ENCODE measurements at regions not wholly inside any gene's neighbourhood (a gene's known extent, or its start where the extent isn't known, plus 50 kb on each side); places are given as distances from the start of the nearest gene placed in this dataset.

GRCh38 chrX:150182161-150182560 lies 181.0 kb upstream of the MAMLD1 start:
- no peaks in the 10 kb centered on the region for H3K27me3 ChIP-seq (ENCODE audit: control insufficient read depth, insufficient read depth, low read length)
- no peak for DNase-seq (ENCODE audit: low read depth)
- no peaks in the 10 kb centered on the region for H3K36me3 ChIP-seq (ENCODE audit: control insufficient read depth, insufficient read depth, low read length)
- H3K4me3 ChIP-seq (ENCODE audit: low read depth, low read length) = no peak overlapping the region
- TF ChIP-seq CTCF (IDR thresholded peaks at IDR 0.05; ENCODE audit: insufficient read depth, low read length, poor library complexity, severe bottlenecking) = no peak

- Histone ChIP-seq H3K36me3 (ENCODE audit: control insufficient read depth, insufficient read depth, low read length) (no peaks in the 10 kb centered on the region), H3K4me3 (ENCODE audit: low read depth, low read length) (no peak overlapping the region), H3K27me3 (ENCODE audit: control insufficient read depth, insufficient read depth, low read length) (no peaks in the 10 kb centered on the region)
- no peak for TF ChIP-seq CTCF (IDR thresholded peaks at IDR 0.05; ENCODE audit: insufficient read depth, low read length, poor library complexity, severe bottlenecking)
- no peak for DNase-seq (ENCODE audit: low read depth)
These were observed 178.6 kb upstream of the MAMLD1 start for GRCh38 chrX:150184491-150184890.

GRCh38 chrX:150185766-150186165 lies 177.4 kb upstream of the MAMLD1 start:
- TF ChIP-seq CTCF (IDR thresholded peaks at IDR 0.05; ENCODE audit: insufficient read depth, low read length, poor library complexity, severe bottlenecking) = no peak
- H3K27me3 ChIP-seq (ENCODE audit: control insufficient read depth, insufficient read depth, low read length) = no peaks in the 10 kb centered on the region
- H3K4me3 ChIP-seq (ENCODE audit: low read depth, low read length) = no peak overlapping the region
- DNase-seq (ENCODE audit: low read depth) = no peak
- H3K36me3 ChIP-seq (ENCODE audit: control insufficient read depth, insufficient read depth, low read length) = no peaks in the 10 kb centered on the region

- no peak overlapping the region for H3K4me3 ChIP-seq (ENCODE audit: low read depth, low read length)
- no peak for DNase-seq (ENCODE audit: low read depth)
- H3K36me3 ChIP-seq (ENCODE audit: control insufficient read depth, insufficient read depth, low read length) = no peaks in the 10 kb centered on the region
- TF ChIP-seq CTCF (IDR thresholded peaks at IDR 0.05; ENCODE audit: insufficient read depth, low read length, poor library complexity, severe bottlenecking) = no peak
- H3K27me3 ChIP-seq (ENCODE audit: control insufficient read depth, insufficient read depth, low read length) = no peaks in the 10 kb centered on the region
These were observed 170.3 kb upstream of the MAMLD1 start for GRCh38 chrX:150192816-150193215.

GRCh38 chrX:150196285-150196684 lies 166.8 kb upstream of the MAMLD1 start:
- no peak for DNase-seq (ENCODE audit: low read depth)
- H3K4me3 ChIP-seq (ENCODE audit: low read depth, low read length) = no peak overlapping the region
- no peak for TF ChIP-seq CTCF (IDR thresholded peaks at IDR 0.05; ENCODE audit: insufficient read depth, low read length, poor library complexity, severe bottlenecking)

GRCh38 chrX:150197388-150197787 lies 165.7 kb upstream of the MAMLD1 start:
- TF ChIP-seq CTCF (IDR thresholded peaks at IDR 0.05; ENCODE audit: insufficient read depth, low read length, poor library complexity, severe bottlenecking) = no peak
- no peak overlapping the region for H3K4me3 ChIP-seq (ENCODE audit: low read depth, low read length)
- no peak for DNase-seq (ENCODE audit: low read depth)

More at GRCh38 chrX:150196285-150196684, 166.8 kb upstream of the MAMLD1 start:
- H3K27me3 ChIP-seq (ENCODE audit: control insufficient read depth, insufficient read depth, low read length) = no peaks in the 10 kb centered on the region
- no peaks in the 10 kb centered on the region for H3K36me3 ChIP-seq (ENCODE audit: control insufficient read depth, insufficient read depth, low read length)

More at GRCh38 chrX:150197388-150197787, 165.7 kb upstream of the MAMLD1 start:
- H3K27me3 ChIP-seq (ENCODE audit: control insufficient read depth, insufficient read depth, low read length) = no peaks in the 10 kb centered on the region
- no peaks in the 10 kb centered on the region for H3K36me3 ChIP-seq (ENCODE audit: control insufficient read depth, insufficient read depth, low read length)
